Tibial artery (tissue), 4 donors: ENCODE measurements at regions not wholly inside any gene's neighbourhood (a gene's known extent, or its start where the extent isn't known, plus 50 kb on each side); places are given as distances from the start of the nearest gene placed in this dataset.

ENCODE experiments used
- DNase-seq, 2 donors: peaks; one replicate each; pipeline ENCODE4 v3.0.0-alpha.2; 2019
- H3K27ac ChIP-seq, 2 donors: fragments of 200-600 bp; sonication (generic) in 1 of 2; 1 replicate in 1 of 2; 2 replicates in 1 of 2; pipeline ENCODE4 v1.5.1; 2018 to 2019; ENCODE audit warnings: mild to moderate bottlenecking in 1 of 2
- H3K27me3 ChIP-seq, 2 donors: fragments of 200-600 bp; sonication (generic) in 1 of 2; one replicate each; pipeline versions ENCODE4 v1.5.1 to v1.6.0; 2016 to 2019
- H3K36me3 ChIP-seq, 3 donors: fragments of 200-600 bp; sonication (generic) in 2 of 3; one replicate each; pipeline ENCODE4 v1.5.1; 2016 to 2019; ENCODE audit warnings: mild to moderate bottlenecking in 2 of 3
- H3K4me1 ChIP-seq, 4 donors: fragments of 200-600 bp; sonication (generic) in 2 of 4; 1 replicate in 3 of 4; 2 replicates in 1 of 4; pipeline ENCODE4 v1.5.1; 2016 to 2019
- H3K4me3 ChIP-seq, 2 donors: fragments of 200-600 bp; sonication (generic) in 1 of 2; 1 replicate in 1 of 2; 2 replicates in 1 of 2; pipeline ENCODE4 v1.5.1; 2018 to 2019; ENCODE audit warnings: mild to moderate bottlenecking in 2 of 2
- H3K9me3 ChIP-seq, 3 donors: fragments of 200-600 bp; sonication (generic) in 1 of 3; one replicate each; pipeline ENCODE4 v1.5.1; 2016 to 2019
- intact Hi-C: fragments of 100-400 bp; cut with DNase I; formaldehyde crosslinking; loops from one replicate; pipeline ENCODE4 v1.15.0; 2023; ENCODE audit warnings: low total_unique reads
- TF ChIP-seq, protein P1 (sequence below), 2 experiments: fragments of 200-600 bp in 1 of 2; fragments of 450-650 bp in 1 of 2; IDR thresholded peaks; one replicate each; pipeline ENCODE4 v1.5.1; 2017 to 2019; ENCODE audit warnings: antibody characterized with exemption in 2 of 2, mild to moderate bottlenecking in 1 of 2, moderate library complexity in 1 of 2

DNA sequence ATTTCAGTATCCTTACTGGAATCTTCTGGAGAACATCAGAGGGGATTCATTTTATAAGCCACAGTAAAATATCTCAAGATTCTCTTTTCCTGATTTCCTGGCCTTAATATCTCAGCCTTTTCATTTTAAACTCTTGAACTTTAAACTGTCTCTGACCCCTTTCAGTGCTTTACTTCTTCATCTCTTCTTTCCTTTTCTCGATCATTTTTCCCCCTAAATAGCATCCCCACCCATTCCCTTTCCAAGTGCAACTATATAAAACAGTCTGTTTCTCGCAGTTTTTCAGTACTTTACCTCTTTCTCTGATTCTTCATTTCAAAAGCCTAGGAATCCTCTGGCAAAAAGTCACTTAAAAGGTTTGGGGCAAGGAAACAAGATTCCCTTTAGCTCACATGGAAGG lies 80.5 kb downstream of the PALM2AKAP2 start:
- no peaks in the 10 kb centered on the region for H3K36me3 ChIP-seq
- H3K4me3 ChIP-seq = no peak overlapping the region
- no peak for DNase-seq
- TF ChIP-seq, protein P1, sequence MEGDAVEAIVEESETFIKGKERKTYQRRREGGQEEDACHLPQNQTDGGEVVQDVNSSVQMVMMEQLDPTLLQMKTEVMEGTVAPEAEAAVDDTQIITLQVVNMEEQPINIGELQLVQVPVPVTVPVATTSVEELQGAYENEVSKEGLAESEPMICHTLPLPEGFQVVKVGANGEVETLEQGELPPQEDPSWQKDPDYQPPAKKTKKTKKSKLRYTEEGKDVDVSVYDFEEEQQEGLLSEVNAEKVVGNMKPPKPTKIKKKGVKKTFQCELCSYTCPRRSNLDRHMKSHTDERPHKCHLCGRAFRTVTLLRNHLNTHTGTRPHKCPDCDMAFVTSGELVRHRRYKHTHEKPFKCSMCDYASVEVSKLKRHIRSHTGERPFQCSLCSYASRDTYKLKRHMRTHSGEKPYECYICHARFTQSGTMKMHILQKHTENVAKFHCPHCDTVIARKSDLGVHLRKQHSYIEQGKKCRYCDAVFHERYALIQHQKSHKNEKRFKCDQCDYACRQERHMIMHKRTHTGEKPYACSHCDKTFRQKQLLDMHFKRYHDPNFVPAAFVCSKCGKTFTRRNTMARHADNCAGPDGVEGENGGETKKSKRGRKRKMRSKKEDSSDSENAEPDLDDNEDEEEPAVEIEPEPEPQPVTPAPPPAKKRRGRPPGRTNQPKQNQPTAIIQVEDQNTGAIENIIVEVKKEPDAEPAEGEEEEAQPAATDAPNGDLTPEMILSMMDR (IDR thresholded peaks at IDR 0.05) = no peak
- peaks cover 0 to 28% (median 0%) of the 10 kb centered on the region in 4 donors for H3K4me1 ChIP-seq
- H3K9me3 ChIP-seq = no peaks in the 10 kb centered on the region
- no peak overlapping the region for H3K27ac ChIP-seq
- intact Hi-C loops = no loop called here
- H3K27me3 ChIP-seq = no peaks in the 10 kb centered on the region

DNA sequence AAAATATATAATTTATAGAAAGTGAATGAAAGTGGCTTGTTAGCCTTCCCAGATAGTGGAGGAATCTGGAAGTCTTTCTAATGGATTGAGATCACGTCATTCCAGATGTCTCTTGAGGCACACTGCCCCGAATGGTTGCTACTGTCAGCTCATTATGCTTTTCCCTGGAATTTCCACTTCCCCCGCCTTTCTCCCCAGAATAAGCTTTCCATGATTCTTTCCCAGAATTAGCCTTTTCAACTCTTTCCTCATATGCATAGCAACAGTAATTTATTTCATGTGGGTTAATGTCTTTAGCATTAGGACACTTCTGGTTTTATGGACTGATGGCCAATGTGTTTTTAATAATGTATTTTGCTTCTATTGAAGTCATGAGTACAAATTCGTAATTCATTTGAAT lies 81.5 kb downstream of the PALM2AKAP2 start:
- H3K27ac ChIP-seq = no peak overlapping the region

DNA sequence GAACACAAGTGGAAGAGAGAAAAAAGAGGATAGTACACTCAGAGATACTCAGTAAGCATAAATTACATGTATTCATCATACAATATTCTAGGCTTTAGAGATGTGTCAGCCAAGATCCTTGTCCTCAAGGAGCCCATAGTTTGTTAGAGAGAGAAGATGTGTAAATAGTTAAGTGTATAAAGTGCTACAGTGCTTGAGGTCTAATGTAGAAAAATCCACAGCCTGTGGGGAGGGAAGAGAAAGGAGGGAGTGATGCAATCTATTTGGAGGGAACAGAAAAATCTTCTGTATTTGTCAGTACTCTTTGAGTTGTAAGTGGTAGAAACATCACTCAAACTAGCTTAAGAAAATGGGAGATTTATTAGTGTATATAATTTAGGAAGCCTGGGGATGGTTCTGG lies 81.9 kb downstream of the PALM2AKAP2 start:
- Histone ChIP-seq H3K27me3 (no peaks in the 10 kb centered on the region), H3K27ac (no peak overlapping the region), H3K4me3 (no peak overlapping the region), H3K36me3 (no peaks in the 10 kb centered on the region), H3K9me3 (no peaks in the 10 kb centered on the region), H3K4me1 (peaks cover 0 to 19% (median 0%) of the 10 kb centered on the region in 4 donors)
- TF ChIP-seq, protein P1 (IDR thresholded peaks at IDR 0.05) = no peak
- DNase-seq = no peak
- intact Hi-C loops = no loop called here

More for the DNA sequence above, 81.5 kb downstream of the PALM2AKAP2 start:
- Histone ChIP-seq H3K27me3 (no peaks in the 10 kb centered on the region), H3K4me3 (no peak overlapping the region), H3K4me1 (peaks cover 0 to 24% (median 0%) of the 10 kb centered on the region in 4 donors), H3K9me3 (no peaks in the 10 kb centered on the region), H3K36me3 (no peaks in the 10 kb centered on the region)
- intact Hi-C loops = no loop called here
- DNase-seq = no peak
- TF ChIP-seq, protein P1 (IDR thresholded peaks at IDR 0.05) = no peak

DNA sequence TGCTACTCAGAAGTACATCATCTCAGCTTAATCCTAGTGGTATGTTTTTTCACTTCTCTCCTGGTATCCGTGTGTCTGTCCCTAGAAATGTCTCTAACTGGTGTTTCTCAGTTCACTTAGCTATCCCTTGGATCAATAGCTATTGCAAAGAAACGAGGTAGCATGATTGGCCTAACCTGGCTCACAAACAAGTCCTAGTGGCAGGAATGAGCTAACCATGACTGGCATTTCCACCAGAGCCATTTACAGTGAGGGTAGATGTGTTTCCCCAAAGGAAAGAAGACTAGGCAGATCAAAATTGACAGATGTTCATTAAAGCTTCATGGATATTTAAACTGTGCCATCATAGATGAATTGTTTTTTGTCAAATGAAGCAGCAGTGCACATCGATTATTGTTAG lies 82.5 kb downstream of the PALM2AKAP2 start:
- H3K36me3 ChIP-seq = no peaks in the 10 kb centered on the region
- no peak overlapping the region for H3K27ac ChIP-seq
- no peak overlapping the region for H3K4me3 ChIP-seq
- no peaks in the 10 kb centered on the region for H3K9me3 ChIP-seq
- TF ChIP-seq, protein P1 (IDR thresholded peaks at IDR 0.05) = no peak
- peaks cover 0 to 19% (median 2%) of the 10 kb centered on the region in 4 donors for H3K4me1 ChIP-seq
- DNase-seq = no peak
- no peaks in the 10 kb centered on the region for H3K27me3 ChIP-seq
- intact Hi-C loops = no loop called here

DNA sequence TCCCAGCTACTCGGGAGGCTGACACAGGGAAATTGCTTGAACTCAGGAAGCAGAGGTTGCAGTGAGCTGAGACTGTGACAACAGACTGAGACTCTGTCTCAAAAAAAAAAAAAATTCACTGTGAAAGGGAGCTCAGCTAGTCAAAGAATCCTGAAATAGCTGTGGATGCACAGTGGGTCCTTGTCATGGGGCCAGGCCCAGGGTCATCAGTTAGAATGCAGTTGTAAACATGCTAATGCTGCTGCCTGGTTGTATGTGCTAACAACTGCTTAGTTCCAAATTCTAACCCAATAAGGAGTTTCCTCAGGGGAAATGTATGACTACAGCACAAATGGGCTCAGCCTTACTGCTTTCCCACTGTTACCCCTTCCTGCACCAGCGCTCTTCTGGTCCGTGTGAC lies 84.0 kb downstream of the PALM2AKAP2 start:
- peaks cover 0 to 32% (median 15%) of the 10 kb centered on the region in 4 donors for H3K4me1 ChIP-seq
- no peak for DNase-seq
- intact Hi-C loops = no loop called here
- H3K4me3 ChIP-seq = no peak overlapping the region
- H3K27me3 ChIP-seq = no peaks in the 10 kb centered on the region
- H3K27ac ChIP-seq = no peak overlapping the region
- TF ChIP-seq, protein P1 (IDR thresholded peaks at IDR 0.05) = no peak
- H3K9me3 ChIP-seq = no peaks in the 10 kb centered on the region
- no peaks in the 10 kb centered on the region for H3K36me3 ChIP-seq

DNA sequence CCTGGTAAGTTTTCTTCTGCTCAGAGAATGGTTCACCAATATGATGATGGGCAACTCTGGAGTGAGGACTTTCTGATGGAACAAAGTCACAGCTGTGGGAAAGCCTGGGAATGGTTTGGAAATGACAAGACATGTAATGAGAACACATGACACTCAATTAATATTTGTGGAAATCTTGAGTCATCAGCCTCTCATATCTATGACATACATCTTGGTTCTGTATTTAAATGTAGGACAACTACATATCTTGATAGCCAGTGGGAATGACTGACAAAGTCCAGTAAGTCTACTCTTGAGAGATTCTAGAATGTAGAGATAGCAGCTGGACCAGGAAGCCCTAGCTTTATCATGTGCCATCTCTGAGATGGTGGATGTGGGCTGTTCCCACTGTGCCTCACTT lies 85.5 kb downstream of the PALM2AKAP2 start:
- no peak overlapping the region for H3K27ac ChIP-seq
- TF ChIP-seq, protein P1 (IDR thresholded peaks at IDR 0.05) = no peak
- H3K4me3 ChIP-seq = no peak overlapping the region
- H3K4me1 ChIP-seq = peaks cover 0 to 34% (median 17%) of the 10 kb centered on the region in 4 donors
- no peaks in the 10 kb centered on the region for H3K27me3 ChIP-seq
- no peaks in the 10 kb centered on the region for H3K9me3 ChIP-seq
- no peak for DNase-seq
- intact Hi-C loops = no loop called here
- H3K36me3 ChIP-seq = no peaks in the 10 kb centered on the region
